ENCODE measurements at regions not wholly inside any gene's neighbourhood (a gene's known extent, or its start where the extent isn't known, plus 50 kb on each side); places are given as distances from the start of the nearest gene placed in this dataset.

DNA sequence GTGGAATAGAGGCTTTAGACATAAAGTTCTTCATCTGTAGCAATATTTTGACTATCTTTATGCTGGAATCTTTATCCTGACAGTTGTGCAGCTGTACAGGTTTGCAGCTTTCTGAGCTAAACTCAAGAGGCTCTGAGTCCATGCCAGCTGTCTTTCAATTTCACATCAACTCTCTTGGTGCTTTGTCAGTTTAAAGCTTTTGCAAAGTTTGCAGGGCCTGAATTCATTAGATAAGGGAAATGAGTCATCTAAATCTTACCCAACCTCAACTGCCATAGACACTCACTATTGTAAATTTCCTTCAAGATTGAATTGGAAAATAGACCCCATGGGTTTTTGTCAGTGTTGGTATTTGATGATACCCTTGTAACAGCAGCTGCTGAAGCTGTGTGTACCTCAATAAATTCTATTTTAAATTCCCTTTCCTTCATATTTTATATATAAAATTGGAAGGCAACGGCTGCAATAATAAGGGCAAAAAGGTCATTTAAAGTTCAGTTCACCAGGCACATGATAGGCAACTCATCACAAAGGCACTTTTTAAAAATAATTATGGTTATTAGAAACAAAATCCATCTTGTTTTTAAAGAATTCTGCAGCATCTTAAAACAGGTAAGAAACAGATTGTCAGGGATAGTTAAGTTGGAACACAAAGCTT is 169.9 kb upstream of the SLC39A10 start:
- TF ChIP-seq, protein P1, sequence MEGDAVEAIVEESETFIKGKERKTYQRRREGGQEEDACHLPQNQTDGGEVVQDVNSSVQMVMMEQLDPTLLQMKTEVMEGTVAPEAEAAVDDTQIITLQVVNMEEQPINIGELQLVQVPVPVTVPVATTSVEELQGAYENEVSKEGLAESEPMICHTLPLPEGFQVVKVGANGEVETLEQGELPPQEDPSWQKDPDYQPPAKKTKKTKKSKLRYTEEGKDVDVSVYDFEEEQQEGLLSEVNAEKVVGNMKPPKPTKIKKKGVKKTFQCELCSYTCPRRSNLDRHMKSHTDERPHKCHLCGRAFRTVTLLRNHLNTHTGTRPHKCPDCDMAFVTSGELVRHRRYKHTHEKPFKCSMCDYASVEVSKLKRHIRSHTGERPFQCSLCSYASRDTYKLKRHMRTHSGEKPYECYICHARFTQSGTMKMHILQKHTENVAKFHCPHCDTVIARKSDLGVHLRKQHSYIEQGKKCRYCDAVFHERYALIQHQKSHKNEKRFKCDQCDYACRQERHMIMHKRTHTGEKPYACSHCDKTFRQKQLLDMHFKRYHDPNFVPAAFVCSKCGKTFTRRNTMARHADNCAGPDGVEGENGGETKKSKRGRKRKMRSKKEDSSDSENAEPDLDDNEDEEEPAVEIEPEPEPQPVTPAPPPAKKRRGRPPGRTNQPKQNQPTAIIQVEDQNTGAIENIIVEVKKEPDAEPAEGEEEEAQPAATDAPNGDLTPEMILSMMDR (IDR thresholded peaks at IDR 0.05): no peak
- TF ChIP-seq POLR2A (IDR thresholded peaks at IDR 0.05): no peak

Measured in lower leg skin (tissue), 3 donors.